ENCODE measurements at regions not wholly inside any gene's neighbourhood (a gene's known extent, or its start where the extent isn't known, plus 50 kb on each side); places are given as distances from the start of the nearest gene placed in this dataset.

DNA sequence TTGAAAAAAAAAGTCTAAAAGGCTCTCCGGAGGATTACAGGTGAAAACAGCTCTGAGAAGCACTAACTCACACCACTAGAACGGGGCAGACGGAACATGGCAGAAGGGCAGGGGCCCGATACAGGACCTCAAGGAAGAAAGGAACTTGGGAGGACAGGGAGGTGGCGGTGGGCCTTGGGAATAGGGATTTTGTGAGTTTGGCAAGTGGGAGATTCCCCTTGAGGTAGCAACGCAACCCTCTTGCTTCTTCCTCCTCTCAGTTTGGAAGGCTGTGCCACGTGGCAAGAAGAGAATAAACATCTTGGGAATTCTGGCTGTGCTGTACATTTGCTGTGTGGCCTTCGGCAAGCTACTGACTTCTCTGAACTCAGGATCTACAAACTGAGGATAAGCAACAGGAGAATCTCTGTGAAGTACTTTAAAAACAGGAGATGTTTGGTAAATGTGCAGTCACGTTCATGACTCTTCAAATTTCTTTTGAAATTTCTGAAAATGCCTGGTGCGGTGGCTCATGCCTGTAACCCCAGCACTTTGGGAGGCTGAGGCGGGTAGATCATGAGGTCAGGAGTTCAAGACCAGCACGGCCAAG is 220.8 kb downstream of the BCAS1 start:
- ChIA-PET CTCF (no interaction called here), POLR2A (no interaction called here)
- no peak for DNase-seq (ENCODE audit: extremely low spot score)
- TF ChIP-seq, protein P1, sequence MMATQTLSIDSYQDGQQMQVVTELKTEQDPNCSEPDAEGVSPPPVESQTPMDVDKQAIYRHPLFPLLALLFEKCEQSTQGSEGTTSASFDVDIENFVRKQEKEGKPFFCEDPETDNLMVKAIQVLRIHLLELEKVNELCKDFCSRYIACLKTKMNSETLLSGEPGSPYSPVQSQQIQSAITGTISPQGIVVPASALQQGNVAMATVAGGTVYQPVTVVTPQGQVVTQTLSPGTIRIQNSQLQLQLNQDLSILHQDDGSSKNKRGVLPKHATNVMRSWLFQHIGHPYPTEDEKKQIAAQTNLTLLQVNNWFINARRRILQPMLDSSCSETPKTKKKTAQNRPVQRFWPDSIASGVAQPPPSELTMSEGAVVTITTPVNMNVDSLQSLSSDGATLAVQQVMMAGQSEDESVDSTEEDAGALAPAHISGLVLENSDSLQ (IDR thresholded peaks at IDR 0.05), result no peak
- no peak for TF ChIP-seq L3MBTL2 (conservative IDR thresholded peaks at IDR 0.05)
- no peak for TF ChIP-seq ARNT (IDR thresholded peaks at IDR 0.05)
- no peak for TF ChIP-seq LEF1 (IDR thresholded peaks at IDR 0.05; ENCODE audit: borderline replicate concordance)
- no peak for TF ChIP-seq SP1 (IDR thresholded peaks at IDR 0.05)
- no peak for TF ChIP-seq HDGF (IDR thresholded peaks at IDR 0.05; ENCODE audit: borderline replicate concordance)
- no peak for TF ChIP-seq CTBP1 (IDR thresholded peaks at IDR 0.05; ENCODE audit: borderline replicate concordance)

DNA sequence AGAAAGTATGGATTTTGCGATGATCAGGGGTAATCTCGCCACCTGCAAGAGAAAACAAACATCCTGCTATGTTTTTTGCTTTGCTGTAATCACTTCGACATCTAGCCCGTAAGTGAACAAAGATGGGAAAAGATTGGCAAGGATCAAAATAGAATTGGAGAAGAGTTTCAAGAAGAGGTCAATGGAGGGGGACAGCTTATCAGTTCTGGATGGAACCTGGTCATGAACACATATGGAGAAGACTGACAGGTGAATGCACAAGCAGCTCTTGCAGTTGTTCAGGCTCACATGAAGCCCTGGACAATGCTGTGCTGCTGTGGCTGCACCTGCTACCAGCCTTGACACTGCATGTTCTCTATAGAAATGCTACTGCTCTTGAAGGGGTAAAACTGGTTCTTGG is 222.1 kb downstream of the BCAS1 start:
- ChIA-PET POLR2A (no interaction called here), CTCF (interaction anchor here (0.6 kb wide), 1 partner anchor 234 kb away, joined by 4 read pairs; no protein-coding TSS in a partner anchor)
- TF ChIP-seq LEF1 (IDR thresholded peaks at IDR 0.05; ENCODE audit: borderline replicate concordance) (no peak), SUZ12 (IDR thresholded peaks at IDR 0.05) (no peak), FOXM1 (IDR thresholded peaks at IDR 0.05; ENCODE audit: borderline replicate concordance) (no peak), ARNT (IDR thresholded peaks at IDR 0.05) (no peak), FOXK2 (IDR thresholded peaks at IDR 0.05) (no peak), L3MBTL2 (conservative IDR thresholded peaks at IDR 0.05) (no peak)
- TF ChIP-seq, protein P1 (IDR thresholded peaks at IDR 0.05), result no peak
- no peak for DNase-seq (ENCODE audit: extremely low spot score)

DNA sequence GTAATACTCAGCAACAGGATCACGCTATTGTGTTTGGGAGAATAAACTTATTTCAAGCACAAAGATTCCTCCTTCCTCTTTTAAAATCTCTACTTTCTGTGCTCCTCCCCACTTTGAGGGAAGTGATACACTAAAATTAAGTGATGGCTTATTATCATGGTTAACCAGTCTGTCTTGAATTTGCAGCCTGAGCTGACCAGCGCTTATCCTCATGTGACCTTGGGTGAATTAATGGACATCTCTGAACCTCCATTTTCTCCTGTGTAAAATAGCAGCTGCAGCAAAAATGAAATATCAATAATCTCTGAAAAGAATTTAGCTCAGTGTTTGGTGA is 222.6 kb downstream of the BCAS1 start:
- POLR2A ChIA-PET, result no interaction called here

DNA sequence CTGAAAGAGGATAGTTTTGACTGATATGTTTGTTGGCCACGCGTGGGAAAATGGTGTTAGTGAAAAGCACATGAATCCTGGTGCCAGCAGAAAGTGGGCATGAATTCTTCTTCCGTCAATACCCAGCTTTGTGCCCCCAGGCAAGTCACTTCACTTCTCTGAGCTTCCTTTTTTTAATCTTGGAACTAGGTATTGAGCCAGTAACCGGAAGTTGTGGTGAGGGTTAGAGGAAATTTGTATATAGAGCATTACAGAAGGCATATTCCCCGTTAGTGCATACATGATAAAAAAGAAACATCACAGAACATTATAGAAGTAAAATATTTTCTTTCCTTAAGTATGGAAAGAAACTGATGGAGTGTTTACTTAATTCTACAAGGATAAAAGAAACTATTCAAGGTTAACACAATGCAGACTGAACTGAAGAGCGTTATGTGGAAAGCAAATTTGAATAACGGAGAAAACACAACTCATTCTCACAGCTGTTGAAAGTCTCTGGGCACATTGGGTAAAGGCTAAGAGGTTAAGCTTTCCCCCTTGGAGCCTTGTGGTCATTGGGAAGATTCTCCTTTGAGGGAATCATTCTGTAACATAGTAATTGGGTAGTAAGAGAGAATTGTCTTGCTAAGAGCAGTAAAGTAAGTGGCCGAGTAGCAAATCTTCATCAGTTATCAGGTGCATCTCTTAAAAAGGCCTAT is 223.1 kb downstream of the BCAS1 start:
- ChIA-PET POLR2A (no interaction called here), CTCF (interaction anchor here (0.7 to 1.3 kb wide), 2 partner anchors 11 to 235 kb away, joined by 3 to 4 read pairs; no protein-coding TSS in a partner anchor)
- no peak for DNase-seq (ENCODE audit: extremely low spot score)
- TF ChIP-seq, protein P1 (IDR thresholded peaks at IDR 0.05), result no peak
- TF ChIP-seq ELF4 (IDR thresholded peaks at IDR 0.05), result no peak

More for the DNA sequence above, 222.6 kb downstream of the BCAS1 start:
- no peak for DNase-seq (ENCODE audit: extremely low spot score)
- CTCF ChIA-PET, result no interaction called here
- TF ChIP-seq SUZ12 (IDR thresholded peaks at IDR 0.05) (no peak), ZNF384 (IDR thresholded peaks at IDR 0.05) (no peak), CTBP1 (IDR thresholded peaks at IDR 0.05; ENCODE audit: borderline replicate concordance) (no peak), FOXA1 (IDR thresholded peaks at IDR 0.05) (no peak), ELF4 (IDR thresholded peaks at IDR 0.05) (no peak), FOXM1 (IDR thresholded peaks at IDR 0.05; ENCODE audit: borderline replicate concordance) (no peak), TARDBP (IDR thresholded peaks at IDR 0.05) (no peak), NFRKB (IDR thresholded peaks at IDR 0.05) (no peak), BHLHE40 (IDR thresholded peaks at IDR 0.05; ENCODE audit: borderline replicate concordance) (no peak), FOXK2 (IDR thresholded peaks at IDR 0.05) (no peak), HDGF (IDR thresholded peaks at IDR 0.05; ENCODE audit: borderline replicate concordance) (no peak), LEF1 (IDR thresholded peaks at IDR 0.05; ENCODE audit: borderline replicate concordance) (no peak), SP1 (IDR thresholded peaks at IDR 0.05) (no peak)

DNA sequence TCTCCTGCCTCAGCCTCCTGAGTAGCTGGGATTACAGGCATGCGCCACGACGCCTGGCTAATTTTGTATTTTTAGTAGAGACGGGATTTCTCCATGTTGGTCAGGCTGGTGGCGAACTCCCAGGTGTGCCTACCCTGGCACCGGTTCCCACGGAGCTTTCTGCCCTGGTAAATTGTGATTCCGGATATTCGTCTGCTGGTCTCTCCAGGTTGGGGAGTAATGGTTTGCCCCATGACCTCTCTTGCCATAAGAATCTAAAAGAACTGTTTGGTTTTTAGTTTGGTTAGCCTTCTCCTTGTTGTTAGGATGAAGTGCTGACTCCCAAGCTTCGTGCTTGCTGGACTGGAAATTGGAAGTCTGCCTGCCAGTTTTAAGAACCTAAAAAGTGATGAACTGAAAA is 223.8 kb downstream of the BCAS1 start:
- no peak for DNase-seq (ENCODE audit: extremely low spot score)
- TF ChIP-seq TARDBP (IDR thresholded peaks at IDR 0.05) (no peak), FOXM1 (IDR thresholded peaks at IDR 0.05; ENCODE audit: borderline replicate concordance) (no peak), LEF1 (IDR thresholded peaks at IDR 0.05; ENCODE audit: borderline replicate concordance) (no peak), FOXA1 (IDR thresholded peaks at IDR 0.05) (no peak), SP1 (IDR thresholded peaks at IDR 0.05) (no peak), L3MBTL2 (conservative IDR thresholded peaks at IDR 0.05) (no peak), HDGF (IDR thresholded peaks at IDR 0.05; ENCODE audit: borderline replicate concordance) (no peak), SUZ12 (IDR thresholded peaks at IDR 0.05) (no peak), FOXK2 (IDR thresholded peaks at IDR 0.05) (no peak)
- ChIA-PET POLR2A (no interaction called here), CTCF (interaction anchor here (0.6 to 1.3 kb wide), 3 partner anchors 12 to 1808 kb away, joined by 3 to 4 read pairs (median 4); no protein-coding TSS in a partner anchor)

DNA sequence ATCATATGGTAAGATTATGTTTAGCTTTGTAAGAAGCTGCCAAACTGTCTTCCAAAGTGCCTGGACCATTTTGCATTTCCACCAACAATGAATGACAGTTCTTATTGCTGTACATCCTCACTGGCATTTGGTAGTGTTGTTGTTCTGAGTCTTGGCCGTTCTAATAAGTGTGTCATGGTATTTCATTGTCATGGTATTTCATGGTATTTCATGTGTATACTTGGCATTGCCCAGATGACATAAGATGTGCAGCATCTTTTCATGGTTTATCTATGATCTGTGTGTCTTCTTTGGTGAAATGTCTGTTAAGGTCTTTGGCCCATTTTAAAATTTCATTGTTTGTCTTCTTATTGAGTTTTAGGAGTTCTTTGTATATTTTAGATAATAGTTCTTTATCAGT is 224.4 kb downstream of the BCAS1 start:
- CTCF ChIA-PET, result interaction anchor here (1.3 kb wide), 1 partner anchor 12 kb away, joined by 4 read pairs; no protein-coding TSS in a partner anchor

More for the DNA sequence above, 224.4 kb downstream of the BCAS1 start:
- TF ChIP-seq FOXK2 (IDR thresholded peaks at IDR 0.05) (no peak), ARNT (IDR thresholded peaks at IDR 0.05) (no peak), HDGF (IDR thresholded peaks at IDR 0.05; ENCODE audit: borderline replicate concordance) (no peak), SP1 (IDR thresholded peaks at IDR 0.05) (no peak), NFRKB (IDR thresholded peaks at IDR 0.05) (no peak), FOXM1 (IDR thresholded peaks at IDR 0.05; ENCODE audit: borderline replicate concordance) (no peak), ZNF384 (IDR thresholded peaks at IDR 0.05) (no peak), ELF4 (IDR thresholded peaks at IDR 0.05) (no peak), TARDBP (IDR thresholded peaks at IDR 0.05) (no peak), SUZ12 (IDR thresholded peaks at IDR 0.05) (no peak), CTBP1 (IDR thresholded peaks at IDR 0.05; ENCODE audit: borderline replicate concordance) (no peak), FOXA1 (IDR thresholded peaks at IDR 0.05) (no peak)
- TF ChIP-seq, protein P1 (IDR thresholded peaks at IDR 0.05), result no peak
- POLR2A ChIA-PET, result no interaction called here
- no peak for DNase-seq (ENCODE audit: extremely low spot score)
